ENCODE measurements at regions not wholly inside any gene's neighbourhood (a gene's known extent, or its start where the extent isn't known, plus 50 kb on each side); places are given as distances from the start of the nearest gene placed in this dataset.
A peak's percentile ranks its signal among the peaks of the same experiment; 100 is the strongest.

DNA sequence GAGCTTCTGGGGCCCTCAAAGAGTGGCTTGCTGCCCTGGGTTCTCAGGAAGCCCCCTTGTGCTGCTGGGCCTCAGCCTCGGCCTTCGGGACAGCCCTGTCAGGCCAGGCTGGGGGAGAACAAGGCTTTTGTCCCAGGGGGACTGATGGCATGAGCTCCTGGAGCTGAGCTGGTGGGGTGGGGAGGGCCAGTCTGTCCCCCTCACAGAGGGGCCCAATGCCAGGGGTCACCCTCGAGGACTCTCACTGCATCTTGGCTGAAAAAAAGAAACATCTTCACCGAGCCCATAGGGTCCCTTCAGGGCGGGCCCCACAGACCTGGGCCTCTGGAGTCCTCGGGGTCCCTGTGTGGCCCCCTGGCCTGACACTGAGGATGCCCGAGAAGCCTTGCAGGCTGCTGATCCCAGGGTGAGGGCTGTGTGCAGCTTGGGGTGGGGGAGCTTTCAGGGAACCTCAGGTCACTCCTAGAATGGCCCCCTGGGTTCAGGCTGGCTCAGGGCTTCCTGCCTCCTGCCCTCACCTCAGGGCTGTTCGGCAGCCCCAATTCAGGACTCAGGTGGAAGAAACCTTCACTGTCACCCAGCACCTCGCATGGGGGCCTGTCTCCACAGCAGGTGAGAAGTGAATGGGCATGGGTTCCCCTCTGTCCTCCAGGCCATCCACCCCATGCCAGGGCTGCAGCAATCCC is 90.5 kb downstream of the TNFRSF13B start:
- Mint-ChIP-seq H3K4me1 (ENCODE audit: unreplicated experiment) (no peaks in the 10 kb centered on the region), H3K27ac (ENCODE audit: unreplicated experiment) (no peak overlapping the region), H3K4me3 (ENCODE audit: unreplicated experiment) (no peak overlapping the region), H3K27me3 (ENCODE audit: unreplicated experiment) (peaks cover 26% of the 10 kb centered on the region), H3K9me3 (ENCODE audit: unreplicated experiment) (no peaks in the 10 kb centered on the region), H3K36me3 (ENCODE audit: unreplicated experiment) (no peaks in the 10 kb centered on the region)
- TF ChIP-seq, protein P1, sequence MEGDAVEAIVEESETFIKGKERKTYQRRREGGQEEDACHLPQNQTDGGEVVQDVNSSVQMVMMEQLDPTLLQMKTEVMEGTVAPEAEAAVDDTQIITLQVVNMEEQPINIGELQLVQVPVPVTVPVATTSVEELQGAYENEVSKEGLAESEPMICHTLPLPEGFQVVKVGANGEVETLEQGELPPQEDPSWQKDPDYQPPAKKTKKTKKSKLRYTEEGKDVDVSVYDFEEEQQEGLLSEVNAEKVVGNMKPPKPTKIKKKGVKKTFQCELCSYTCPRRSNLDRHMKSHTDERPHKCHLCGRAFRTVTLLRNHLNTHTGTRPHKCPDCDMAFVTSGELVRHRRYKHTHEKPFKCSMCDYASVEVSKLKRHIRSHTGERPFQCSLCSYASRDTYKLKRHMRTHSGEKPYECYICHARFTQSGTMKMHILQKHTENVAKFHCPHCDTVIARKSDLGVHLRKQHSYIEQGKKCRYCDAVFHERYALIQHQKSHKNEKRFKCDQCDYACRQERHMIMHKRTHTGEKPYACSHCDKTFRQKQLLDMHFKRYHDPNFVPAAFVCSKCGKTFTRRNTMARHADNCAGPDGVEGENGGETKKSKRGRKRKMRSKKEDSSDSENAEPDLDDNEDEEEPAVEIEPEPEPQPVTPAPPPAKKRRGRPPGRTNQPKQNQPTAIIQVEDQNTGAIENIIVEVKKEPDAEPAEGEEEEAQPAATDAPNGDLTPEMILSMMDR (IDR thresholded peaks at IDR 0.05), result no peak
- DNase-seq (ENCODE audit: extremely low spot score, unreplicated experiment), result peak; percentile 77

DNA sequence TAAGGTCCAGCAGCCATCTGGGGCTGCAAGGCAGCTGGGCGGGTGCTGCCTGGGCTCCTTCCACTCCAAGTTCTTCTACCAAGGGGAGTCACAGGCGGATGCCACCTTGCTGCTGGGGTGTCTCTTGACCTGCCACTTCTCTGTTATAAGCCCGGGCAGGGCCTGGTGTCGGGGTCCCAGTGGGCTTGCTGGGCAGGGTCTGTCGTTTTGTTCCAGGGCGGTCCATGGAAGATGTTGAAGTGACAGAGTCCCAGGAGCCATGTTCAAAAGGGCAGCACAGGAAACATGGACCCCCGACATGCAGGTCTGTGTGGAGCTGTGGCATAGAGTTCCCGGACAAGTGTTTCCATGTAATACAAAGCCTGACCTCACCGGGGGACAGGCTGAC is 91.1 kb downstream of the TNFRSF13B start:
- TF ChIP-seq, protein P1 (IDR thresholded peaks at IDR 0.05), result no peak
- DNase-seq (ENCODE audit: extremely low spot score, unreplicated experiment), result peak; percentile 72
- H3K27me3 Mint-ChIP-seq (ENCODE audit: unreplicated experiment), result peaks cover 23% of the 10 kb centered on the region
- H3K36me3 Mint-ChIP-seq (ENCODE audit: unreplicated experiment), result no peaks in the 10 kb centered on the region
- no peak overlapping the region for H3K4me3 Mint-ChIP-seq (ENCODE audit: unreplicated experiment)
- no peak overlapping the region for H3K27ac Mint-ChIP-seq (ENCODE audit: unreplicated experiment)
- H3K9me3 Mint-ChIP-seq (ENCODE audit: unreplicated experiment), result no peaks in the 10 kb centered on the region
- no peaks in the 10 kb centered on the region for H3K4me1 Mint-ChIP-seq (ENCODE audit: unreplicated experiment)

DNA sequence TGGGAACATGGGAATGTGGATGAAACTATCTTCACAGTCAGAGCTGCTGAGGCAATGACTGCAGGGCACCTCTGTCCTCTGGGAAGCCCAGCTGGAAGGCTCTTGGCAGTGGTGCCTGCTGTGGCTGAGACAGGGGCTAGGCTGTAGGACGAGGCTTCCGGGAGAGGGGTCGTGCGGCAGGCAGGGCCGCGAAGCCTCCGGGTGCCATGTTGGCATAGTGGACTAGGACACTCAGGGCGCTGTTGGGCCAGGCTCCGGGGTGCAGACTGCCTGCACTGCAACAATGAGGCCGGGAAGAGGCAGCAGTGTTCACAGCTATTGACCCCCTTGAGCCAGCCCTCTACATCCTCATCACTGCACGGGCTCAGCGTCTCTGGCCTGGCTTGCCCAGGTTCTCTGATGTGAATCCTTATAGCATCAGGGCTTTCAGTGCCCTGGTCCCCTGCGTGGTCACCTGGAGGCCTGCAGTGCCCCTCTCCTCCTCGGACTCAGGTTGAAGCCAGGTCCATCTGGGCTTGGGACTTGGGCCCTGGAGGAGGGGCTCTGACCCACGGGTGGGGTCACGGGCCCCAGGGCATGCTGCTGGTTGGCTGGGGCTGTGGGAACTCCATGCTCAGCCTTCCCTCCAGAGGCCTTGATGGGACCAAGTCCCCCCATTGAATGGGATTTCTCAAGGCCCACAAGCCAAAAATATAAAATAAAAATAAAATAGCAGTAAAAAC is 91.6 kb downstream of the TNFRSF13B start:
- TF ChIP-seq, protein P1 (IDR thresholded peaks at IDR 0.05), result no peak
- Mint-ChIP-seq H3K4me3 (ENCODE audit: unreplicated experiment) (no peak overlapping the region), H3K4me1 (ENCODE audit: unreplicated experiment) (no peaks in the 10 kb centered on the region), H3K36me3 (ENCODE audit: unreplicated experiment) (no peaks in the 10 kb centered on the region), H3K27ac (ENCODE audit: unreplicated experiment) (no peak overlapping the region), H3K27me3 (ENCODE audit: unreplicated experiment) (peaks cover 18% of the 10 kb centered on the region), H3K9me3 (ENCODE audit: unreplicated experiment) (no peaks in the 10 kb centered on the region)
- peak; percentile 66 for DNase-seq (ENCODE audit: extremely low spot score, unreplicated experiment)

DNA sequence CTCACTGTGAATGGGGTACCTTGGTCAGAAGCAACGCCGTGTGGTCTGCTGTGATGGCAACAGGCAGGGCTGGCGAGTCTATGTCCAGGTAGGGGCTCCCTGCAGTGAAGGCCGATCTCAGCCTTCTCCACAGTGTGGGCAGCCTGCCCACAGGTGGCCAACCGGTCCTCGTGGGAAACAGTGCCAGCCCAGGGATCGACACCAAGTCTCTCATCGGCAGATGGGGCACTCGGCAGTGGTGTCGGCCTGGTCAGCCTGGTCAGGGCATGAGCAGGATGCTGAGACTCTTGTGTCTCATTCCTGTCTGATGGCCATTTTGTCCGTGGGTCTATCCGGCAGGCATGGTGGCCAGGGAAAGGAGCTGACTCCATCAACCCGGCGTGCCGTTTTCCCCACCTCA is 92.2 kb downstream of the TNFRSF13B start:
- DNase-seq (ENCODE audit: extremely low spot score, unreplicated experiment), result peak; percentile 80
- TF ChIP-seq, protein P1 (IDR thresholded peaks at IDR 0.05), result no peak

DNA sequence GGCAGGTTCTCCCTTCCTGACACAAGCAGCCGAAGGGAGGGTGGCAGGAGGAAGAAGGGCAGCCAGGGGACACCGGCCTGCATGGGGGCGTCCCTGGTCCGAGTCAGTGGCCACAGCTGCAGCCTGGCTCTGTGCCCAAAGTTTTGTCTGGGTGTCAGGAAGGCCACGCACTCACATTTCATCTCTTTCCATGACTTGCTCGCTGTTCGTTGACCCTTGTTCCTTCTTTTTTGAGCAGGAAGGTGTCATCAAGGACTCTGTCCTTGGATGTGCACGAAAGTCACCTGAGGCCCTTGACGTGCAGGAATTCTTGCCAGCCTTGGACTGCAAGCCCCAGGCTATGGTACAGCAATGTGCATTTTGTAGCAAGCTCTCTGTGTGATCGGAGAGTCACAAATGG is 93.3 kb downstream of the TNFRSF13B start:
- no peak overlapping the region for H3K4me3 Mint-ChIP-seq (ENCODE audit: unreplicated experiment)
- no peak for DNase-seq (ENCODE audit: extremely low spot score, unreplicated experiment)
- peaks cover 18% of the 10 kb centered on the region for H3K27me3 Mint-ChIP-seq (ENCODE audit: unreplicated experiment)
- TF ChIP-seq, protein P1 (IDR thresholded peaks at IDR 0.05), result no peak
- no peak overlapping the region for H3K27ac Mint-ChIP-seq (ENCODE audit: unreplicated experiment)
- no peaks in the 10 kb centered on the region for H3K36me3 Mint-ChIP-seq (ENCODE audit: unreplicated experiment)
- H3K4me1 Mint-ChIP-seq (ENCODE audit: unreplicated experiment), result no peaks in the 10 kb centered on the region
- no peaks in the 10 kb centered on the region for H3K9me3 Mint-ChIP-seq (ENCODE audit: unreplicated experiment)

More for the DNA sequence above, 92.2 kb downstream of the TNFRSF13B start:
- H3K27me3 Mint-ChIP-seq (ENCODE audit: unreplicated experiment), result peaks cover 18% of the 10 kb centered on the region
- H3K9me3 Mint-ChIP-seq (ENCODE audit: unreplicated experiment), result no peaks in the 10 kb centered on the region
- H3K27ac Mint-ChIP-seq (ENCODE audit: unreplicated experiment), result no peak overlapping the region
- no peaks in the 10 kb centered on the region for H3K4me1 Mint-ChIP-seq (ENCODE audit: unreplicated experiment)
- H3K36me3 Mint-ChIP-seq (ENCODE audit: unreplicated experiment), result no peaks in the 10 kb centered on the region
- H3K4me3 Mint-ChIP-seq (ENCODE audit: unreplicated experiment), result no peak overlapping the region
